ENCODE measurements at regions not wholly inside any gene's neighbourhood (a gene's known extent, or its start where the extent isn't known, plus 50 kb on each side); places are given as distances from the start of the nearest gene placed in this dataset.

DNA sequence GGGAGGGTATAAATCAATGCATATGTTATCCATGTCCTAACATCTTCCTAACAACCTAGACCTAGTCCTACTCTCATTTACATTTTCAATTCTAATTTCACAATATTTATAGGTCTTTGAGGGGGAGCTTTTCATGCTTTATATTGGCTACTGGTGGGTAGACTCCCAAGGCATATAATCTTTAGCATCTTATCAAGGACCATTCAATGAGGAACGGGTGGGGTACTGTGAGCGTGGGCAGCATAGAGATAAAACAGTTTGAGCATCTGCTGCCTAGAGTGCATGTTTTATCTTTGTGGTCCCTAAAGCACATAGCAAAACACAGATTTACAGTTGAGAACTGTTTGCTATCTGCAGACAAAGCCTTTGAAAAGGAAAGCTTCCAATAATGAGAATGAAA is 427.6 kb upstream of the WWC1 start:
- no peak for TF ChIP-seq CTCF (IDR thresholded peaks at IDR 0.05; ENCODE audit: low read length)
- TF ChIP-seq EZH2 (IDR thresholded peaks at IDR 0.05; ENCODE audit: borderline replicate concordance, low read length), result no peak
